Activated T-cell treated with anti-CD3 and anti-CD28 coated beads, Interleukin-2, amount 50 U/mL, for 72 hours (primary cell): ENCODE measurements at regions not wholly inside any gene's neighbourhood (a gene's known extent, or its start where the extent isn't known, plus 50 kb on each side); places are given as distances from the start of the nearest gene placed in this dataset.
"Not testable (repeated sequence)": the region's sequence is repeated elsewhere in the genome, so short reads cannot be mapped to it uniquely, and the experiment has no call there.

Experiments used
- ATAC-seq, 2 donors: fragments of 150-1000 bp; cut with Tn5 transposase; replicated peaks in 1 of 2; 2 replicates each; pipeline ENCODE4 v1.10.0; 2021; ENCODE audit warnings: moderate library complexity in 2 of 2, mild to moderate bottlenecking in 1 of 2
- DNase-seq, 2 donors: peaks; one replicate each; pipeline ENCODE4 v3.0.0; 2021 to 2022; ENCODE audit warnings: mixed read lengths in 1 of 2
- H3K27ac Mint-ChIP-seq: one replicate; pipeline ENCODE4 v1.8.0; 2022; ENCODE audit warnings: mild to moderate bottlenecking, moderate library complexity, mixed read lengths
- H3K27me3 Mint-ChIP-seq: one replicate; pipeline ENCODE4 v1.8.0; 2022; ENCODE audit warnings: low read depth, mixed read lengths
- H3K36me3 Mint-ChIP-seq, 2 donors: one replicate each; pipeline ENCODE4 v1.8.0; 2022; ENCODE audit warnings: mixed read lengths in 2 of 2, mild to moderate bottlenecking in 1 of 2; ENCODE audit not compliant: insufficient read depth in 2 of 2
- H3K4me1 Mint-ChIP-seq: one replicate; pipeline ENCODE4 v1.8.0; 2022; ENCODE audit warnings: low read depth, mixed read lengths
- H3K4me3 Mint-ChIP-seq, 2 donors: one replicate each; pipeline ENCODE4 v1.8.0; 2022; ENCODE audit warnings: mild to moderate bottlenecking in 2 of 2, mixed read lengths in 2 of 2, moderate library complexity in 2 of 2
- H3K9me3 Mint-ChIP-seq, 2 donors: one replicate each; pipeline ENCODE4 v1.8.0; 2022; ENCODE audit warnings: mixed read lengths in 2 of 2

GRCh38 chr2:160737247-160737646 is 243.6 kb upstream of the RBMS1 start:
- Mint-ChIP-seq H3K27me3 (peaks cover 9% of the 10 kb centered on the region), H3K9me3 (peaks cover 0 to 1% of the 10 kb centered on the region in 2 donors), H3K36me3 (no peaks in the 10 kb centered on the region), H3K27ac (no peak overlapping the region), H3K4me3 (no peak overlapping the region), H3K4me1 (peaks cover 3% of the 10 kb centered on the region)
- ATAC-seq = no peak
- DNase-seq = no peak

GRCh38 chr2:160741271-160741670 is 247.7 kb upstream of the RBMS1 start:
- no peak overlapping the region for H3K27ac Mint-ChIP-seq
- no peaks in the 10 kb centered on the region for H3K36me3 Mint-ChIP-seq
- ATAC-seq = no peak
- peaks cover 5% of the 10 kb centered on the region for H3K27me3 Mint-ChIP-seq
- H3K4me1 Mint-ChIP-seq = peaks cover 6% of the 10 kb centered on the region
- no peak overlapping the region for H3K4me3 Mint-ChIP-seq
- no peaks in the 10 kb centered on the region for H3K9me3 Mint-ChIP-seq
- DNase-seq = no peak

GRCh38 chr2:160741815-160742214 is 248.2 kb upstream of the RBMS1 start:
- H3K36me3 Mint-ChIP-seq = no peaks in the 10 kb centered on the region

GRCh38 chr2:160742667-160743066 is 249.1 kb upstream of the RBMS1 start:
- no peak for ATAC-seq

More at GRCh38 chr2:160741815-160742214, 248.2 kb upstream of the RBMS1 start:
- Mint-ChIP-seq H3K4me1 (peaks cover 6% of the 10 kb centered on the region), H3K27ac (no peak overlapping the region), H3K9me3 (peaks cover 0 to 2% of the 10 kb centered on the region in 2 donors), H3K27me3 (peaks cover 5% of the 10 kb centered on the region), H3K4me3 (no peak overlapping the region)
- peak; percentile 19 to 52 for ATAC-seq
- no peak for DNase-seq

GRCh38 chr2:160747501-160748170 is 254.0 kb upstream of the RBMS1 start:
- Mint-ChIP-seq H3K36me3 (no peaks in the 10 kb centered on the region), H3K27ac (no peak overlapping the region), H3K4me3 (no peak overlapping the region), H3K4me1 (peaks cover 5% of the 10 kb centered on the region), H3K9me3 (peaks cover 0 to 3% of the 10 kb centered on the region in 2 donors), H3K27me3 (no peaks in the 10 kb centered on the region)
- no peak for DNase-seq
- no peak for ATAC-seq

More at GRCh38 chr2:160742667-160743066, 249.1 kb upstream of the RBMS1 start:
- peaks cover 6% of the 10 kb centered on the region for H3K4me1 Mint-ChIP-seq
- no peak overlapping the region for H3K27ac Mint-ChIP-seq
- no peak for DNase-seq
- H3K36me3 Mint-ChIP-seq = no peaks in the 10 kb centered on the region
- H3K9me3 Mint-ChIP-seq = peaks cover 0 to 3% of the 10 kb centered on the region in 2 donors
- H3K27me3 Mint-ChIP-seq = peaks cover 5% of the 10 kb centered on the region
- H3K4me3 Mint-ChIP-seq = no peak overlapping the region

- Mint-ChIP-seq H3K4me3 (no peak overlapping the region), H3K27ac (no peak overlapping the region), H3K36me3 (peaks cover 4 to 7% of the 10 kb centered on the region in 2 donors), H3K9me3 (peaks cover 5 to 14% of the 10 kb centered on the region in 2 donors), H3K4me1 (peaks cover 6% of the 10 kb centered on the region), H3K27me3 (no peaks in the 10 kb centered on the region)
- DNase-seq (no peak), ATAC-seq (no peak)
Measured at GRCh38 chr2:160751021-160751420, 257.4 kb upstream of the RBMS1 start.

- ATAC-seq = no peak
- Mint-ChIP-seq H3K4me3 (no peak overlapping the region), H3K27me3 (no peaks in the 10 kb centered on the region), H3K27ac (no peak overlapping the region), H3K36me3 (peaks cover 4 to 7% of the 10 kb centered on the region in 2 donors), H3K4me1 (peaks cover 6% of the 10 kb centered on the region), H3K9me3 (peaks cover 5 to 12% of the 10 kb centered on the region in 2 donors)
- DNase-seq = no peak
Measured at GRCh38 chr2:160752475-160753330, 259.1 kb upstream of the RBMS1 start.

GRCh38 chr2:160753331-160753654 is 259.7 kb upstream of the RBMS1 start:
- DNase-seq (no peak), ATAC-seq (no peak)
- Mint-ChIP-seq H3K9me3 (peaks cover 5 to 12% of the 10 kb centered on the region in 2 donors), H3K27ac (no peak overlapping the region), H3K4me1 (peaks cover 6% of the 10 kb centered on the region), H3K36me3 (peaks cover 4 to 7% of the 10 kb centered on the region in 2 donors), H3K27me3 (no peaks in the 10 kb centered on the region), H3K4me3 (no peak overlapping the region)

- Mint-ChIP-seq H3K4me1 (peaks cover 6% of the 10 kb centered on the region), H3K27ac (no peak overlapping the region), H3K36me3 (peaks cover 4 to 7% of the 10 kb centered on the region in 2 donors), H3K4me3 (no peak overlapping the region), H3K9me3 (peaks cover 5 to 12% of the 10 kb centered on the region in 2 donors), H3K27me3 (no peaks in the 10 kb centered on the region)
- no peak for ATAC-seq
- DNase-seq = no peak
Measured at GRCh38 chr2:160753960-160754359, 260.4 kb upstream of the RBMS1 start.

GRCh38 chr2:160756481-160756880 is 262.9 kb upstream of the RBMS1 start:
- H3K9me3 Mint-ChIP-seq = peaks cover 5 to 14% of the 10 kb centered on the region in 2 donors

GRCh38 chr2:160762493-160763128 is 269.0 kb upstream of the RBMS1 start:
- H3K4me3 Mint-ChIP-seq, H3K9me3 Mint-ChIP-seq, DNase-seq, H3K27me3 Mint-ChIP-seq, ATAC-seq, H3K27ac Mint-ChIP-seq, H3K36me3 Mint-ChIP-seq, H3K4me1 Mint-ChIP-seq: not testable (repeated sequence)

More at GRCh38 chr2:160756481-160756880, 262.9 kb upstream of the RBMS1 start:
- ATAC-seq (no peak), DNase-seq (no peak)
- Mint-ChIP-seq H3K27ac (no peak overlapping the region), H3K27me3 (no peaks in the 10 kb centered on the region), H3K4me1 (peaks cover 6% of the 10 kb centered on the region), H3K36me3 (peaks cover 4 to 8% of the 10 kb centered on the region in 2 donors), H3K4me3 (no peak overlapping the region)

GRCh38 chr2:160783474-160783873 is 289.9 kb upstream of the RBMS1 start:
- H3K9me3 Mint-ChIP-seq = peaks cover 10 to 14% of the 10 kb centered on the region in 2 donors
- H3K27ac Mint-ChIP-seq = no peak overlapping the region
- ATAC-seq (no peak), DNase-seq (no peak)
- H3K27me3 Mint-ChIP-seq = no peaks in the 10 kb centered on the region
- H3K4me1 Mint-ChIP-seq = no peaks in the 10 kb centered on the region
- H3K4me3 Mint-ChIP-seq = no peak overlapping the region
- H3K36me3 Mint-ChIP-seq = peaks cover 0 to 3% of the 10 kb centered on the region in 2 donors

GRCh38 chr2:160784034-160784433 is 290.4 kb upstream of the RBMS1 start:
- DNase-seq = no peak
- Mint-ChIP-seq H3K4me3 (no peak overlapping the region), H3K36me3 (peaks cover 0 to 3% of the 10 kb centered on the region in 2 donors), H3K9me3 (peaks cover 9 to 12% of the 10 kb centered on the region in 2 donors), H3K4me1 (no peaks in the 10 kb centered on the region), H3K27ac (no peak overlapping the region), H3K27me3 (no peaks in the 10 kb centered on the region)
- ATAC-seq = no peak
